Activated CD8-positive, alpha-beta memory T cell treated with anti-CD3 and anti-CD28 coated beads for 36 hours (primary cell): ENCODE measurements at regions not wholly inside any gene's neighbourhood (a gene's known extent, or its start where the extent isn't known, plus 50 kb on each side); places are given as distances from the start of the nearest gene placed in this dataset.
"Not testable (repeated sequence)": the region's sequence is repeated elsewhere in the genome, so short reads cannot be mapped to it uniquely, and the experiment has no call there.

ENCODE experiments used
- CTCF ChIA-PET: fragments of 350-600 bp; sonication (Branson Sonifier 250); formaldehyde crosslinking; loops from one replicate; lab custom pipeline; 2021; ENCODE audit warnings: antibody characterized with exemption; lab: Charles Lee
- POLR2A ChIA-PET: fragments of 350-600 bp; sonication (Branson Sonifier 250); formaldehyde crosslinking; loops from one replicate; lab custom pipeline; 2021; ENCODE audit warnings: antibody characterized with exemption; lab: Charles Lee

- POLR2A ChIA-PET, result no interaction called here
- CTCF ChIA-PET, result interaction anchor here (0.5 kb wide), 1 partner anchor 96 kb away, joined by 4 read pairs; no protein-coding TSS in a partner anchor
Measured at GRCh38 chr11:38791346-38791961, 2193.4 kb upstream of the RAG2 start.

GRCh38 chr11:38788561-38788960 is 2190.5 kb upstream of the RAG2 start:
- ChIA-PET CTCF (no interaction called here), POLR2A (no interaction called here)

GRCh38 chr11:38784164-38784563 is 2186.1 kb upstream of the RAG2 start:
- POLR2A ChIA-PET, result no interaction called here
- CTCF ChIA-PET, result no interaction called here

GRCh38 chr11:38766796-38767195 is 2168.8 kb upstream of the RAG2 start:
- ChIA-PET CTCF (no interaction called here), POLR2A (no interaction called here)

- POLR2A ChIA-PET, result no interaction called here
Measured at GRCh38 chr11:38759394-38759793, 2161.4 kb upstream of the RAG2 start.

GRCh38 chr11:38756537-38756936 is 2158.5 kb upstream of the RAG2 start:
- ChIA-PET POLR2A (no interaction called here), CTCF (no interaction called here)

More at GRCh38 chr11:38759394-38759793, 2161.4 kb upstream of the RAG2 start:
- CTCF ChIA-PET, result no interaction called here

- ChIA-PET POLR2A (no interaction called here), CTCF (no interaction called here)
Measured at GRCh38 chr11:38751421-38751820, 2153.4 kb upstream of the RAG2 start.

- CTCF ChIA-PET, POLR2A ChIA-PET: not testable (repeated sequence)
Measured at GRCh38 chr11:38746516-38746915, 2148.5 kb upstream of the RAG2 start.

GRCh38 chr11:38723361-38723760 is 2125.3 kb upstream of the RAG2 start:
- POLR2A ChIA-PET, result no interaction called here
- CTCF ChIA-PET, result no interaction called here

GRCh38 chr11:38721586-38722315 is 2123.7 kb upstream of the RAG2 start:
- ChIA-PET POLR2A (no interaction called here), CTCF (no interaction called here)

GRCh38 chr11:38718659-38719058 is 2120.6 kb upstream of the RAG2 start:
- CTCF ChIA-PET, result no interaction called here
- POLR2A ChIA-PET, result no interaction called here

- ChIA-PET CTCF (no interaction called here), POLR2A (no interaction called here)
Measured at GRCh38 chr11:38718049-38718448, 2120.0 kb upstream of the RAG2 start.

GRCh38 chr11:38711110-38711509 is 2113.1 kb upstream of the RAG2 start:
- ChIA-PET POLR2A (no interaction called here), CTCF (no interaction called here)

- POLR2A ChIA-PET, result no interaction called here
- CTCF ChIA-PET, result no interaction called here
Measured at GRCh38 chr11:38710262-38710661, 2112.2 kb upstream of the RAG2 start.

GRCh38 chr11:38700111-38700510 is 2102.1 kb upstream of the RAG2 start:
- CTCF ChIA-PET, result no interaction called here
- POLR2A ChIA-PET, result no interaction called here

GRCh38 chr11:38693306-38693705 is 2095.3 kb upstream of the RAG2 start:
- CTCF ChIA-PET, result no interaction called here

GRCh38 chr11:38690211-38690610 is 2092.2 kb upstream of the RAG2 start:
- CTCF ChIA-PET, POLR2A ChIA-PET: not testable (repeated sequence)

More at GRCh38 chr11:38693306-38693705, 2095.3 kb upstream of the RAG2 start:
- POLR2A ChIA-PET, result no interaction called here

GRCh38 chr11:38687008-38687407 is 2089.0 kb upstream of the RAG2 start:
- POLR2A ChIA-PET, result no interaction called here
- CTCF ChIA-PET, result no interaction called here

GRCh38 chr11:38683484-38683883 is 2085.4 kb upstream of the RAG2 start:
- CTCF ChIA-PET, result interaction anchor here (0.9 kb wide), 1 partner anchor 48 kb away, joined by 3 read pairs; no protein-coding TSS in a partner anchor
- POLR2A ChIA-PET, result no interaction called here

- ChIA-PET POLR2A (no interaction called here), CTCF (no interaction called here)
Measured at GRCh38 chr11:38680746-38681145, 2082.7 kb upstream of the RAG2 start.

GRCh38 chr11:38680166-38680565 is 2082.1 kb upstream of the RAG2 start:
- POLR2A ChIA-PET, result no interaction called here
- CTCF ChIA-PET, result no interaction called here
